Stomach (tissue), 4 donors: ENCODE measurements at regions not wholly inside any gene's neighbourhood (a gene's known extent, or its start where the extent isn't known, plus 50 kb on each side); places are given as distances from the start of the nearest gene placed in this dataset.

ENCODE experiments used
- POLR2A ChIP-seq, 4 donors: fragments of 450-650 bp; IDR thresholded peaks; one replicate each; pipeline ENCODE4 v1.6.1; 2016; ENCODE audit warnings: antibody characterized with exemption in 4 of 4, control low read depth in 2 of 4, mild to moderate bottlenecking in 1 of 4, moderate library complexity in 1 of 4
- TF ChIP-seq, protein P1 (sequence below), 7 experiments: fragments of 450-650 bp in 4 of 7; fragments of 200-600 bp in 3 of 7; sonication (generic) in 3 of 7; IDR thresholded peaks; one replicate each; pipeline ENCODE4 v1.5.1; 2016 to 2019; ENCODE audit warnings: antibody characterized with exemption in 7 of 7, control low read depth in 2 of 7, mild to moderate bottlenecking in 1 of 7

DNA sequence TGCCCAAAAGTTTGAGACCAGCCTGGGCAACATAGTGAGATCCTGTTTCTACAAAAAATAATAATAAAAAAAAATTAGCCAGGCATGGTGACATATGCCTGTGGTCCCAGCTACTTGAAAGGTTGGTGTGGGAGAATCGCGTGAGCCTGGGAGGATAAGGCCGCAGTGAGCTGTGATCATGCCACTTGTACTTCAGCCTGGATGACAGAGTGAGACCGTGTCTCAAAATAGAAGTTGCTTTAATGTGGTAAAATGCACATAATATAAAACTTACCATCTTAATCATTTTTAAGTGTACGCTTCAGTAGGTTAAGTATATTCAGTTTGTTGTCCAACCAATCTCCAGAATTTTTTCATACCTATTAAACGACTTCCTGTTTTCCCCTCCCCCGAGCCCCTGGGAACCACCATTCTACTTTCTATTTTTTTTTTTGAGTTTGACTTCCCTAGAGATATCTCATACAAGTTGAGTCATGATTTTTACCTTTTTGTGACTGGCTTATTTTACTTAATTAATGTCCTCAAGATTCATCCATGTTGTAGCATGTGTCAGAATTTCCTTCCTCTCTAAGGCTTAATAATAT is 120.1 kb upstream of the POC5 start:
- TF ChIP-seq POLR2A (IDR thresholded peaks at IDR 0.05): no peak
- TF ChIP-seq, protein P1, sequence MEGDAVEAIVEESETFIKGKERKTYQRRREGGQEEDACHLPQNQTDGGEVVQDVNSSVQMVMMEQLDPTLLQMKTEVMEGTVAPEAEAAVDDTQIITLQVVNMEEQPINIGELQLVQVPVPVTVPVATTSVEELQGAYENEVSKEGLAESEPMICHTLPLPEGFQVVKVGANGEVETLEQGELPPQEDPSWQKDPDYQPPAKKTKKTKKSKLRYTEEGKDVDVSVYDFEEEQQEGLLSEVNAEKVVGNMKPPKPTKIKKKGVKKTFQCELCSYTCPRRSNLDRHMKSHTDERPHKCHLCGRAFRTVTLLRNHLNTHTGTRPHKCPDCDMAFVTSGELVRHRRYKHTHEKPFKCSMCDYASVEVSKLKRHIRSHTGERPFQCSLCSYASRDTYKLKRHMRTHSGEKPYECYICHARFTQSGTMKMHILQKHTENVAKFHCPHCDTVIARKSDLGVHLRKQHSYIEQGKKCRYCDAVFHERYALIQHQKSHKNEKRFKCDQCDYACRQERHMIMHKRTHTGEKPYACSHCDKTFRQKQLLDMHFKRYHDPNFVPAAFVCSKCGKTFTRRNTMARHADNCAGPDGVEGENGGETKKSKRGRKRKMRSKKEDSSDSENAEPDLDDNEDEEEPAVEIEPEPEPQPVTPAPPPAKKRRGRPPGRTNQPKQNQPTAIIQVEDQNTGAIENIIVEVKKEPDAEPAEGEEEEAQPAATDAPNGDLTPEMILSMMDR (IDR thresholded peaks at IDR 0.05): no peak
